CD4-positive, alpha-beta T cell treated with Interleukin-15 for 1 hour (primary cell): ENCODE measurements at regions not wholly inside any gene's neighbourhood (a gene's known extent, or its start where the extent isn't known, plus 50 kb on each side); places are given as distances from the start of the nearest gene placed in this dataset.

Experiments used
- DNase-seq: peaks from one replicate; pipeline ENCODE4 v3.0.0-alpha.2; 2020

- DNase-seq: no peak
These were observed 121.0 kb upstream of the LRATD1 start for GRCh38 chr2:14511541-14511940.

GRCh38 chr2:14513903-14514302 is 118.6 kb upstream of the LRATD1 start:
- no peak for DNase-seq

GRCh38 chr2:14516844-14517243 is 115.7 kb upstream of the LRATD1 start:
- no peak for DNase-seq

- DNase-seq: no peak
These were observed 114.8 kb upstream of the LRATD1 start for GRCh38 chr2:14517731-14518130.

- no peak for DNase-seq
These were observed 112.1 kb upstream of the LRATD1 start for GRCh38 chr2:14520385-14520945.

GRCh38 chr2:14524041-14524802 is 108.3 kb upstream of the LRATD1 start:
- DNase-seq: no peak

GRCh38 chr2:14524803-14525080 is 107.8 kb upstream of the LRATD1 start:
- no peak for DNase-seq

- no peak for DNase-seq
These were observed 102.0 kb upstream of the LRATD1 start for GRCh38 chr2:14530506-14530905.

GRCh38 chr2:14533131-14533757 is 99.3 kb upstream of the LRATD1 start:
- DNase-seq: no peak

GRCh38 chr2:14535156-14535555 is 97.4 kb upstream of the LRATD1 start:
- DNase-seq: no peak

GRCh38 chr2:14536976-14537375 is 95.5 kb upstream of the LRATD1 start:
- no peak for DNase-seq

- DNase-seq: no peak
These were observed 92.5 kb upstream of the LRATD1 start for GRCh38 chr2:14540015-14540414.

- DNase-seq: no peak
These were observed 89.2 kb upstream of the LRATD1 start for GRCh38 chr2:14543284-14543683.

- no peak for DNase-seq
These were observed 88.3 kb upstream of the LRATD1 start for GRCh38 chr2:14544247-14544646.

GRCh38 chr2:14547830-14548229 is 84.7 kb upstream of the LRATD1 start:
- DNase-seq: no peak

- DNase-seq: no peak
These were observed 81.9 kb upstream of the LRATD1 start for GRCh38 chr2:14550658-14551057.

- DNase-seq: no peak
These were observed 81.4 kb upstream of the LRATD1 start for GRCh38 chr2:14551069-14551468.

- DNase-seq: no peak
These were observed 80.2 kb upstream of the LRATD1 start for GRCh38 chr2:14552286-14552685.

- DNase-seq: no peak
These were observed 79.7 kb upstream of the LRATD1 start for GRCh38 chr2:14552818-14553217.

GRCh38 chr2:14554849-14555545 is 77.5 kb upstream of the LRATD1 start:
- DNase-seq: no peak

- no peak for DNase-seq
These were observed 75.4 kb upstream of the LRATD1 start for GRCh38 chr2:14557111-14557510.

GRCh38 chr2:14557916-14558315 is 74.6 kb upstream of the LRATD1 start:
- no peak for DNase-seq

- no peak for DNase-seq
These were observed 74.1 kb upstream of the LRATD1 start for GRCh38 chr2:14558335-14558919.

GRCh38 chr2:14560716-14561115 is 71.8 kb upstream of the LRATD1 start:
- DNase-seq: no peak
